HG02642 (cell line): ENCODE measurements at regions not wholly inside any gene's neighbourhood (a gene's known extent, or its start where the extent isn't known, plus 50 kb on each side); places are given as distances from the start of the nearest gene placed in this dataset.

ENCODE experiments used
- ATAC-seq: cut with Tn5 transposase; IDR thresholded peaks from one replicate; pipeline ENCODE4 v1.9.1; 2021; ENCODE audit warnings: mild to moderate bottlenecking; ENCODE audit not compliant: unreplicated experiment, poor library complexity

GRCh38 chr1:106435269-106435668 is 621.2 kb upstream of the PRMT6 start:
- no peak for ATAC-seq

- no peak for ATAC-seq
Measured at GRCh38 chr1:106439475-106439874, 617.0 kb upstream of the PRMT6 start.

GRCh38 chr1:106447466-106447865 is 609.0 kb upstream of the PRMT6 start:
- ATAC-seq: no peak

GRCh38 chr1:106456832-106457231 is 599.6 kb upstream of the PRMT6 start:
- no peak for ATAC-seq

GRCh38 chr1:106457368-106457767 is 599.1 kb upstream of the PRMT6 start:
- no peak for ATAC-seq

GRCh38 chr1:106458866-106459265 is 597.6 kb upstream of the PRMT6 start:
- no peak for ATAC-seq

- ATAC-seq: no peak
Measured at GRCh38 chr1:106459418-106459817, 597.1 kb upstream of the PRMT6 start.

- no peak for ATAC-seq
Measured at GRCh38 chr1:106465666-106466065, 590.8 kb upstream of the PRMT6 start.

- no peak for ATAC-seq
Measured at GRCh38 chr1:106480629-106481028, 575.8 kb upstream of the PRMT6 start.

GRCh38 chr1:106492880-106493279 is 563.6 kb upstream of the PRMT6 start:
- ATAC-seq: no peak

GRCh38 chr1:106494646-106495045 is 561.8 kb upstream of the PRMT6 start:
- no peak for ATAC-seq

GRCh38 chr1:106498238-106498637 is 558.2 kb upstream of the PRMT6 start:
- ATAC-seq: no peak

GRCh38 chr1:106502659-106503058 is 553.8 kb upstream of the PRMT6 start:
- ATAC-seq: no peak

GRCh38 chr1:106515375-106515774 is 541.1 kb upstream of the PRMT6 start:
- no peak for ATAC-seq

GRCh38 chr1:106517224-106517623 is 539.2 kb upstream of the PRMT6 start:
- no peak for ATAC-seq

GRCh38 chr1:106523497-106523896 is 533.0 kb upstream of the PRMT6 start:
- no peak for ATAC-seq

GRCh38 chr1:106524631-106525030 is 531.8 kb upstream of the PRMT6 start:
- ATAC-seq: no peak

GRCh38 chr1:106526650-106527049 is 529.8 kb upstream of the PRMT6 start:
- ATAC-seq: no peak

- no peak for ATAC-seq
Measured at GRCh38 chr1:106534612-106535011, 521.9 kb upstream of the PRMT6 start.

GRCh38 chr1:106536741-106537140 is 519.7 kb upstream of the PRMT6 start:
- ATAC-seq: no peak

- no peak for ATAC-seq
Measured at GRCh38 chr1:106548726-106549125, 507.7 kb upstream of the PRMT6 start.

- no peak for ATAC-seq
Measured at GRCh38 chr1:106554294-106554693, 502.2 kb upstream of the PRMT6 start.

GRCh38 chr1:106555571-106555970 is 500.9 kb upstream of the PRMT6 start:
- no peak for ATAC-seq
